K562 (cell line): ENCODE measurements at regions not wholly inside any gene's neighbourhood (a gene's known extent, or its start where the extent isn't known, plus 50 kb on each side); places are given as distances from the start of the nearest gene placed in this dataset.

Experiments
- ATAC-seq: fragments of 200-7000 bp; cut with Tn5 transposase; 3 replicates; pipeline ENCODE4 v1.9.1; 2020; ENCODE audit warnings: moderate library complexity
- BruUV-seq: library from RNA; stranded (reverse); fragments of 400-500 nt; replicated peaks from 2 replicates; lab custom pipeline; 2021; lab: Mats Ljungman, UMichigan
- CTCF ChIA-PET: fragments of 300-600 bp; formaldehyde crosslinking; extraction: SDS; loops from one replicate; lab custom pipeline; 2021; ENCODE audit warnings: low intra/inter-chr PET ratio; lab: Yijun Ruan, JAX
- POLR2A ChIA-PET: fragments of 300-600, 350-650 bp; sonication (Branson Sonifier 250); formaldehyde crosslinking; extraction: SDS; loops from one replicate; lab custom pipeline; 2021; ENCODE audit warnings: antibody characterized with exemption, inconsistent platforms; lab: Yijun Ruan, JAX
- DNase-seq, 4 experiments: peaks; one replicate each; pipeline versions ENCODE4 v3.0.0 to v3.0.0-alpha.2; 2011 to 2018; ENCODE audit warnings: low spot score in 3 of 4, mixed read lengths in 3 of 4; ENCODE audit errors: extremely low read depth in 1 of 4
- FAIRE-seq: peaks from 2 replicates; lab custom pipeline; 2011; peaks lifted over from hg19 to GRCh38; lab: Jason Lieb, UNC
- H2AFZ ChIP-seq: 2 replicates; pipeline ENCODE4 v1.6.0; 2011; ENCODE audit warnings: low read depth, low read length, control low read depth, inconsistent platforms
- H3K27ac ChIP-seq: fragments of 200-600 bp; 3 replicates; pipeline ENCODE4 v1.8.0; 2011; ENCODE audit warnings: low read depth, mild to moderate bottlenecking, control low read depth, inconsistent platforms, low read length, moderate library complexity, mixed read lengths; ENCODE audit errors: extremely low read depth
- H3K27me3 ChIP-seq, 2 experiments: fragments of 300-600 bp in 1 of 2; 2 replicates in 1 of 2; 3 replicates in 1 of 2; pipeline versions ENCODE4 v1.6.0 to v1.8.0; 2011; ENCODE audit warnings: inconsistent platforms in 2 of 2, low read length in 2 of 2, mild to moderate bottlenecking in 1 of 2, mixed read lengths in 1 of 2, moderate library complexity in 1 of 2; ENCODE audit not compliant: control insufficient read depth in 2 of 2, insufficient read depth in 2 of 2
- H3K36me3 ChIP-seq: fragments of 300-600 bp; 3 replicates; pipeline ENCODE4 v1.8.0; 2011; ENCODE audit warnings: mild to moderate bottlenecking, low read length, inconsistent platforms; ENCODE audit not compliant: control insufficient read depth, insufficient read depth
- H3K4me1 ChIP-seq, 2 experiments: fragments of 200-600 bp in 1 of 2; replicated peaks in 1 of 2; 2 replicates in 1 of 2; 3 replicates in 1 of 2; pipeline versions ENCODE4 v1.5.1 to v1.8.0; 2011; ENCODE audit warnings: inconsistent platforms in 2 of 2, low read length in 2 of 2, mild to moderate bottlenecking in 1 of 2, mixed read lengths in 1 of 2, moderate library complexity in 1 of 2; ENCODE audit not compliant: control insufficient read depth in 2 of 2, insufficient read depth in 2 of 2
- H3K4me2 ChIP-seq: 2 replicates; pipeline ENCODE4 v1.6.1; 2011; ENCODE audit warnings: low read length, control low read depth, inconsistent platforms, mixed read lengths; ENCODE audit not compliant: insufficient read depth
- H3K4me3 ChIP-seq: fragments of 200-600 bp; sonication (generic), shearing (Covaris generic); 2 replicates; pipeline ENCODE4 v1.5.1; 2016; ENCODE audit warnings: control low read depth, inconsistent platforms
- H3K79me2 ChIP-seq: fragments of 200-600 bp; 3 replicates; pipeline ENCODE4 v1.8.0; 2011; ENCODE audit warnings: low read length, inconsistent platforms; ENCODE audit not compliant: control insufficient read depth, insufficient read depth
- H3K9ac ChIP-seq, 2 experiments: 2 replicates each; pipeline versions ENCODE4 v1.6.0 to v1.6.1; 2011; ENCODE audit warnings: low read depth in 2 of 2, low read length in 2 of 2, control low read depth in 1 of 2, inconsistent platforms in 1 of 2, mild to moderate bottlenecking in 1 of 2, mixed read lengths in 1 of 2; ENCODE audit not compliant: insufficient read depth in 1 of 2
- H3K9me1 ChIP-seq: one replicate; pipeline ENCODE4 v1.6.0; 2011; ENCODE audit warnings: inconsistent platforms, mild to moderate bottlenecking, low read length, moderate library complexity; ENCODE audit not compliant: control insufficient read depth, insufficient read depth
- H3K9me3 ChIP-seq: replicated peaks from 2 replicates; pipeline ENCODE4 v1.5.1; 2011; ENCODE audit warnings: low read depth, low read length, inconsistent platforms; ENCODE audit not compliant: control insufficient read depth, insufficient read depth
- H4K20me1 ChIP-seq: replicated peaks from 2 replicates; pipeline ENCODE4 v1.6.1; 2011; ENCODE audit warnings: low read length, inconsistent platforms, mixed read lengths; ENCODE audit not compliant: control insufficient read depth, insufficient read depth
- CHAMP1 ChIP-seq: fragments of 450-650 bp; IDR thresholded peaks from 2 replicates; pipeline ENCODE4 v1.6.1; 2016; ENCODE audit warnings: mild to moderate bottlenecking
- FOXJ2 ChIP-seq: fragments of 200-800 bp; sonication (Bioruptor generic); IDR thresholded peaks from 2 replicates; pipeline ENCODE4 v1.6.1; 2016; ENCODE audit warnings: missing genetic modification characterization, missing compliant biosample characterization
- FOXO4 ChIP-seq: fragments of 450-650 bp; formaldehyde crosslinking; IDR thresholded peaks from 2 replicates; pipeline ENCODE4 v1.4.0; 2020; ENCODE audit warnings: mild to moderate bottlenecking, moderate library complexity
- IRF9 ChIP-seq: fragments of 450-650 bp; IDR thresholded peaks from 2 replicates; pipeline ENCODE4 v1.6.1; 2016; ENCODE audit warnings: missing biosample characterization, missing genetic modification characterization
- MCM5 ChIP-seq: fragments of 450-650 bp; IDR thresholded peaks from 2 replicates; pipeline ENCODE4 v1.6.1; 2016; ENCODE audit warnings: low read depth
- STAT6 ChIP-seq: sonication (generic); formaldehyde crosslinking; IDR thresholded peaks from 2 replicates; pipeline ENCODE4 v1.8.1; 2023; ENCODE audit warnings: mild to moderate bottlenecking, missing genetic modification reagents
- TCF15 ChIP-seq: fragments of 250-450 bp; sonication (Bioruptor Pico); IDR thresholded peaks from 2 replicates; pipeline ENCODE4 v1.8.0; 2022; ENCODE audit warnings: moderate library complexity, mild to moderate bottlenecking, inconsistent platforms
- ZNF655 ChIP-seq: fragments of 250-450 bp; sonication (Bioruptor Pico); IDR thresholded peaks from 2 replicates; pipeline ENCODE4 v1.5.0; 2021
- WGBS: fragments of 100-300 bp; shearing (Covaris generic); methylation state at CpG from one replicate; pipeline ENCODE4 v1.1.6; 2016; ENCODE audit warnings: low coverage, mixed read lengths; ENCODE audit not compliant: insufficient coverage; ENCODE audit errors: missing lambda C conversion rate; 5-methylcytosine and 5-hydroxymethylcytosine counted together
- in situ Hi-C: fragments of 300-500 bp; cut with MboI; formaldehyde crosslinking; loops from 4 replicates; pipeline ENCODE4 v1.15.0; 2018; ENCODE audit warnings: inconsistent platforms, mixed read lengths
- intact Hi-C: fragments of 100-400 bp; cut with micrococcal nuclease; formaldehyde crosslinking; loops from 2 replicates; pipeline ENCODE4 v1.14.2; 2022

GRCh38 chr15:63440756-63441155 is 59.1 kb upstream of the CA12 start:
- FAIRE-seq = no peak
- CTCF ChIA-PET = no interaction called here

More at GRCh38 chr15:63440756-63441155, 59.1 kb upstream of the CA12 start:
- DNase-seq = no peak
- H3K9ac ChIP-seq = no peak overlapping the region
- POLR2A ChIA-PET = interaction anchor here (2.4 kb wide), 1 partner anchor 8 kb away, joined by 8 read pairs; no protein-coding TSS in a partner anchor
- in situ Hi-C loops = no loop called here
- no peaks in the 10 kb centered on the region for H3K9me1 ChIP-seq
- H2AFZ ChIP-seq = no peak overlapping the region
- no peaks in the 10 kb centered on the region for H3K9me3 ChIP-seq
- TF ChIP-seq IRF9 (tag) = no peak
- no peak for TF ChIP-seq FOXO4
- no peak for TF ChIP-seq TCF15
- TF ChIP-seq STAT6 (CRISPR knock-in tag) = no peak
- TF ChIP-seq ZNF655 (CRISPR knock-in tag) = no peak
- no peak for TF ChIP-seq MCM5
- TF ChIP-seq FOXJ2 (tag) = no peak
- TF ChIP-seq CHAMP1 = no peak
- TF ChIP-seq, all 486 proteins: peak for 0
- Histone ChIP-seq H3K79me2 (no peaks in the 10 kb centered on the region), H3K27ac (no peak overlapping the region), H3K4me1 (peaks cover 10 to 14% of the 10 kb centered on the region in 2 experiments; a peak in 4 of 5 replicates), H4K20me1 (no peaks in the 10 kb centered on the region), H3K4me2 (no peak overlapping the region), H3K4me3 (no peak overlapping the region), H3K36me3 (no peaks in the 10 kb centered on the region), H3K27me3 (peaks cover 9 to 14% of the 10 kb centered on the region in 2 experiments)
- intact Hi-C loops = no loop called here
- ATAC-seq = no peak
- 16% methylated on average over 6 of the region's 6 CpGs for WGBS
- BruUV-seq = no TSS peak
